HL-60 (cell line): ENCODE measurements at regions not wholly inside any gene's neighbourhood (a gene's known extent, or its start where the extent isn't known, plus 50 kb on each side); places are given as distances from the start of the nearest gene placed in this dataset.

Source experiments
- POLR2AphosphoS5 ChIP-seq: IDR thresholded peaks from 2 replicates; pipeline ENCODE4 v1.6.1; 2012; ENCODE audit warnings: low read depth
- SPI1 ChIP-seq: IDR thresholded peaks from 2 replicates; pipeline ENCODE4 v1.6.1; 2012; ENCODE audit warnings: low read depth, mild to moderate bottlenecking, borderline replicate concordance
- TF ChIP-seq, protein P1 (sequence below): IDR thresholded peaks from one replicate; pipeline ENCODE4 v1.5.1; 2011; ENCODE audit warnings: low read length, control low read depth, inconsistent platforms; ENCODE audit not compliant: insufficient read depth

- TF ChIP-seq, protein P1, sequence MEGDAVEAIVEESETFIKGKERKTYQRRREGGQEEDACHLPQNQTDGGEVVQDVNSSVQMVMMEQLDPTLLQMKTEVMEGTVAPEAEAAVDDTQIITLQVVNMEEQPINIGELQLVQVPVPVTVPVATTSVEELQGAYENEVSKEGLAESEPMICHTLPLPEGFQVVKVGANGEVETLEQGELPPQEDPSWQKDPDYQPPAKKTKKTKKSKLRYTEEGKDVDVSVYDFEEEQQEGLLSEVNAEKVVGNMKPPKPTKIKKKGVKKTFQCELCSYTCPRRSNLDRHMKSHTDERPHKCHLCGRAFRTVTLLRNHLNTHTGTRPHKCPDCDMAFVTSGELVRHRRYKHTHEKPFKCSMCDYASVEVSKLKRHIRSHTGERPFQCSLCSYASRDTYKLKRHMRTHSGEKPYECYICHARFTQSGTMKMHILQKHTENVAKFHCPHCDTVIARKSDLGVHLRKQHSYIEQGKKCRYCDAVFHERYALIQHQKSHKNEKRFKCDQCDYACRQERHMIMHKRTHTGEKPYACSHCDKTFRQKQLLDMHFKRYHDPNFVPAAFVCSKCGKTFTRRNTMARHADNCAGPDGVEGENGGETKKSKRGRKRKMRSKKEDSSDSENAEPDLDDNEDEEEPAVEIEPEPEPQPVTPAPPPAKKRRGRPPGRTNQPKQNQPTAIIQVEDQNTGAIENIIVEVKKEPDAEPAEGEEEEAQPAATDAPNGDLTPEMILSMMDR, result no peak
- TF ChIP-seq POLR2AphosphoS5 (no peak), SPI1 (no peak)
Observed at GRCh38 chr7:125599387-125599786, 669.8 kb upstream of the POT1 start.
